T-cell (primary cell): ENCODE measurements at regions not wholly inside any gene's neighbourhood (a gene's known extent, or its start where the extent isn't known, plus 50 kb on each side); places are given as distances from the start of the nearest gene placed in this dataset.
"Not testable (repeated sequence)": the region's sequence is repeated elsewhere in the genome, so short reads cannot be mapped to it uniquely, and the experiment has no call there.

Experiments used
- ATAC-seq, 4 experiments: fragments of 200-7000 bp in 3 of 4; fragments of 150-1000 bp in 1 of 4; cut with Tn5 transposase; replicated peaks in 1 of 4; 1 replicate in 3 of 4; 2 replicates in 1 of 4; pipeline ENCODE4 v1.10.0; 2021; ENCODE audit warnings: moderate library complexity in 3 of 4, mild to moderate bottlenecking in 2 of 4, moderate number of reproducible peaks in 1 of 4
- CTCF ChIA-PET, 2 donors: fragments of 300-600 bp; sonication (Branson Sonifier 250); formaldehyde crosslinking; loops; one replicate each; lab custom pipeline; 2022; ENCODE audit warnings: antibody characterized with exemption in 2 of 2; lab: Charles Lee
- POLR2A ChIA-PET, 2 donors: fragments of 300-600 bp; sonication (Branson Sonifier 250); formaldehyde crosslinking; loops; one replicate each; lab custom pipeline; 2022; ENCODE audit warnings: antibody characterized with exemption in 2 of 2; lab: Charles Lee
- DNase-seq, 35 experiments: peaks; one replicate each; pipeline versions ENCODE4 v3.0.0 to v3.0.0-alpha.2; 2013 to 2023
- H3K27ac ChIP-seq: one replicate; pipeline ENCODE4 v1.5.1; 2013; ENCODE audit warnings: low read length
- H3K27me3 ChIP-seq, 2 experiments: replicated peaks in 1 of 2; 1 replicate in 1 of 2; 2 replicates in 1 of 2; pipeline versions ENCODE4 v1.6.1 to v1.7.0; 2013; ENCODE audit warnings: low read length in 1 of 2, mixed read lengths in 1 of 2; ENCODE audit not compliant: control insufficient read depth in 2 of 2, insufficient read depth in 2 of 2; ENCODE audit errors: extremely low read depth in 1 of 2
- H3K36me3 ChIP-seq, 2 donors: 1 replicate in 1 of 2; 2 replicates in 1 of 2; pipeline versions ENCODE4 v1.6.1 to v1.7.0; 2013; ENCODE audit warnings: low read length in 1 of 2; ENCODE audit not compliant: control insufficient read depth in 2 of 2, insufficient read depth in 1 of 2; ENCODE audit errors: extremely low read depth in 1 of 2
- H3K4me1 ChIP-seq, 2 experiments: 1 replicate in 1 of 2; 2 replicates in 1 of 2; pipeline versions ENCODE4 v1.6.1 to v1.7.0; 2013; ENCODE audit warnings: low read length in 2 of 2, mixed read lengths in 1 of 2; ENCODE audit not compliant: insufficient read depth in 2 of 2, control insufficient read depth in 1 of 2; ENCODE audit errors: extremely low read depth in 1 of 2
- H3K4me3 ChIP-seq, 2 donors: 1 replicate in 1 of 2; 2 replicates in 1 of 2; pipeline versions ENCODE4 v1.5.1 to v1.7.0; 2013; ENCODE audit warnings: mild to moderate bottlenecking in 2 of 2, low read length in 1 of 2, moderate library complexity in 1 of 2; ENCODE audit not compliant: control insufficient read depth in 1 of 2; ENCODE audit errors: extremely low read depth in 1 of 2
- H3K9me3 ChIP-seq: 2 replicates; pipeline ENCODE4 v1.7.0; 2013
- H3K27ac Mint-ChIP-seq, 2 donors: one replicate each; pipeline ENCODE4 v1.8.0; 2020 to 2021; ENCODE audit warnings: mild to moderate bottlenecking in 2 of 2, mixed read lengths in 2 of 2
- H3K27me3 Mint-ChIP-seq, 2 donors: one replicate each; pipeline ENCODE4 v1.8.0; 2021 to 2022; ENCODE audit warnings: mixed read lengths in 2 of 2
- H3K36me3 Mint-ChIP-seq: one replicate; pipeline ENCODE4 v1.8.0; 2021; ENCODE audit warnings: mixed read lengths
- H3K4me1 Mint-ChIP-seq, 3 donors: one replicate each; pipeline ENCODE4 v1.8.0; 2020 to 2022; ENCODE audit warnings: mixed read lengths in 3 of 3, mild to moderate bottlenecking in 1 of 3
- H3K4me3 Mint-ChIP-seq, 3 donors: one replicate each; pipeline ENCODE4 v1.8.0; 2020 to 2022; ENCODE audit warnings: mild to moderate bottlenecking in 3 of 3, mixed read lengths in 3 of 3, moderate library complexity in 3 of 3
- H3K9me3 Mint-ChIP-seq, 3 donors: one replicate each; pipeline ENCODE4 v1.8.0; 2020 to 2022; ENCODE audit warnings: mixed read lengths in 3 of 3
- WGBS: methylation state at CpG from one replicate; pipeline ENCODE4 v1.1.5; 2013; ENCODE audit warnings: missing lambda C conversion rate; ENCODE audit not compliant: insufficient coverage; 5-methylcytosine and 5-hydroxymethylcytosine counted together

GRCh38 chr4:13921805-13922204 is 294.3 kb upstream of the BOD1L1 start:
- no peaks in the 10 kb centered on the region for H3K9me3 ChIP-seq
- no peak overlapping the region for H3K4me3 ChIP-seq
- peaks cover 0 to 9% (median 5%) of the 10 kb centered on the region in 3 donors for H3K9me3 Mint-ChIP-seq
- WGBS, result 0% methylated on average over 1 of the region's 1 CpG
- POLR2A ChIA-PET, result no interaction called here
- CTCF ChIA-PET, result no interaction called here
- H3K4me1 Mint-ChIP-seq, result no peaks in the 10 kb centered on the region
- H3K27ac Mint-ChIP-seq, result no peak overlapping the region
- H3K27me3 Mint-ChIP-seq, result peaks cover 0 to 7% of the 10 kb centered on the region in 2 donors
- no peaks in the 10 kb centered on the region for H3K36me3 ChIP-seq
- no peak overlapping the region for H3K4me3 Mint-ChIP-seq
- DNase-seq (no peak), ATAC-seq (no peak)
- H3K27ac ChIP-seq, result no peak overlapping the region
- no peaks in the 10 kb centered on the region for H3K36me3 Mint-ChIP-seq
- H3K27me3 ChIP-seq, result no peaks in the 10 kb centered on the region
- no peaks in the 10 kb centered on the region for H3K4me1 ChIP-seq

GRCh38 chr4:13922459-13922858 is 294.9 kb upstream of the BOD1L1 start:
- Histone ChIP-seq H3K36me3 (no peaks in the 10 kb centered on the region), H3K9me3 (no peaks in the 10 kb centered on the region), H3K27ac (no peak overlapping the region), H3K4me1 (no peaks in the 10 kb centered on the region), H3K27me3 (no peaks in the 10 kb centered on the region), H3K4me3 (no peak overlapping the region)
- POLR2A ChIA-PET, result no interaction called here
- no peak for DNase-seq
- Mint-ChIP-seq H3K4me1 (no peaks in the 10 kb centered on the region), H3K27me3 (peaks cover 0 to 7% of the 10 kb centered on the region in 2 donors), H3K36me3 (no peaks in the 10 kb centered on the region), H3K4me3 (no peak overlapping the region), H3K9me3 (peaks cover 0 to 9% (median 5%) of the 10 kb centered on the region in 3 donors), H3K27ac (no peak overlapping the region)
- ATAC-seq, result no peak
- CTCF ChIA-PET, result interaction anchor here in 1 of 2 donors (0.9 kb wide), 1 partner anchor 17 kb away, joined by 3 read pairs; no protein-coding TSS in a partner anchor
- WGBS, result no CpG with 5 or more reads among the region's 2 CpGs

- POLR2A ChIA-PET, result no interaction called here
- Histone ChIP-seq H3K4me1 (no peaks in the 10 kb centered on the region), H3K27ac (no peak overlapping the region), H3K9me3 (no peaks in the 10 kb centered on the region), H3K27me3 (no peaks in the 10 kb centered on the region), H3K36me3 (no peaks in the 10 kb centered on the region), H3K4me3 (no peak overlapping the region)
- Mint-ChIP-seq H3K36me3 (no peaks in the 10 kb centered on the region), H3K4me3 (no peak overlapping the region), H3K27ac (no peak overlapping the region), H3K9me3 (peaks cover 0 to 9% (median 5%) of the 10 kb centered on the region in 3 donors), H3K4me1 (no peaks in the 10 kb centered on the region), H3K27me3 (peaks cover 0 to 7% of the 10 kb centered on the region in 2 donors)
- CTCF ChIA-PET, result interaction anchor here (0.6 to 0.9 kb wide), 2 partner anchors 8 to 16 kb away, joined by 3 read pairs; no protein-coding TSS in a partner anchor
- ATAC-seq, result no peak
- DNase-seq, result no peak
- WGBS, result no CpG with 5 or more reads among the region's 4 CpGs
These were observed 295.5 kb upstream of the BOD1L1 start for GRCh38 chr4:13922873-13923645.

GRCh38 chr4:13924900-13925299 is 297.4 kb upstream of the BOD1L1 start:
- DNase-seq, H3K27me3 ChIP-seq, H3K4me3 ChIP-seq, H3K36me3 ChIP-seq, H3K9me3 ChIP-seq, H3K4me1 ChIP-seq, ATAC-seq, H3K9me3 Mint-ChIP-seq, H3K27ac ChIP-seq, H3K36me3 Mint-ChIP-seq, H3K27ac Mint-ChIP-seq, H3K27me3 Mint-ChIP-seq, POLR2A ChIA-PET, H3K4me1 Mint-ChIP-seq, H3K4me3 Mint-ChIP-seq: not testable (repeated sequence)
- no CpG with 5 or more reads among the region's 1 CpG for WGBS
- CTCF ChIA-PET, result interaction anchor here in 1 of 2 donors (0.5 kb wide), 1 partner anchor 17 kb away, joined by 8 read pairs; no protein-coding TSS in a partner anchor

- H3K27ac ChIP-seq, result no peak overlapping the region
- WGBS, result 86% methylated on average over 7 of the region's 7 CpGs
- no peak overlapping the region for H3K4me3 ChIP-seq
- CTCF ChIA-PET, result no interaction called here
- ATAC-seq, result no peak
- POLR2A ChIA-PET, result no interaction called here
- H3K36me3 Mint-ChIP-seq, result no peaks in the 10 kb centered on the region
- peaks cover 0 to 7% of the 10 kb centered on the region in 2 donors for H3K27me3 Mint-ChIP-seq
- H3K27ac Mint-ChIP-seq, result no peak overlapping the region
- H3K9me3 Mint-ChIP-seq, result peaks cover 0 to 7% (median 5%) of the 10 kb centered on the region in 3 donors
- H3K4me3 Mint-ChIP-seq, result no peak overlapping the region
- no peak for DNase-seq
- H3K9me3 ChIP-seq, result no peaks in the 10 kb centered on the region
- no peaks in the 10 kb centered on the region for H3K36me3 ChIP-seq
- H3K4me1 ChIP-seq, result no peaks in the 10 kb centered on the region
- H3K4me1 Mint-ChIP-seq, result no peaks in the 10 kb centered on the region
- H3K27me3 ChIP-seq, result no peaks in the 10 kb centered on the region
These were observed 300.7 kb upstream of the BOD1L1 start for GRCh38 chr4:13928214-13928613.

GRCh38 chr4:13930155-13930554 is 302.6 kb upstream of the BOD1L1 start:
- Mint-ChIP-seq H3K36me3 (no peaks in the 10 kb centered on the region), H3K27ac (no peak overlapping the region), H3K4me3 (no peak overlapping the region), H3K9me3 (no peaks in the 10 kb centered on the region), H3K4me1 (no peaks in the 10 kb centered on the region), H3K27me3 (peaks cover 2 to 3% of the 10 kb centered on the region in 2 donors)
- ChIA-PET POLR2A (interaction anchor here (0.6 kb wide), 3 partner anchors 27 to 502 kb away, joined by 5 to 8 read pairs (median 5); no protein-coding TSS in a partner anchor), CTCF (no interaction called here)
- 51% methylated on average over 4 of the region's 4 CpGs for WGBS
- ATAC-seq, result no peak
- H3K9me3 ChIP-seq, result no peaks in the 10 kb centered on the region
- no peak for DNase-seq
- H3K27me3 ChIP-seq, result no peaks in the 10 kb centered on the region
- no peaks in the 10 kb centered on the region for H3K4me1 ChIP-seq
- H3K27ac ChIP-seq, result no peak overlapping the region
- no peaks in the 10 kb centered on the region for H3K36me3 ChIP-seq
- H3K4me3 ChIP-seq, result no peak overlapping the region
